Astrocyte (in vitro differentiated cells and primary cell): ENCODE measurements at regions not wholly inside any gene's neighbourhood (a gene's known extent, or its start where the extent isn't known, plus 50 kb on each side); places are given as distances from the start of the nearest gene placed in this dataset.

Source experiments
- DNase-seq: peaks from one replicate; pipeline ENCODE4 v3.0.0-alpha.2; 2010; ENCODE audit warnings: low read depth
- FAIRE-seq: peaks from 2 replicates; lab custom pipeline; 2011; peaks lifted over from hg19 to GRCh38; lab: Jason Lieb, UNC
- H2AFZ ChIP-seq: 2 replicates; pipeline ENCODE4 v1.6.0; 2012; ENCODE audit warnings: low read depth, low read length, inconsistent platforms
- H3K27ac ChIP-seq: 2 replicates; pipeline ENCODE4 v1.5.1; 2011; ENCODE audit warnings: low read depth, low read length, inconsistent platforms
- H3K27me3 ChIP-seq: 2 replicates; pipeline ENCODE4 v1.6.0; 2011; ENCODE audit warnings: low read length, inconsistent platforms; ENCODE audit not compliant: insufficient read depth
- H3K36me3 ChIP-seq: 2 replicates; pipeline ENCODE4 v1.5.1; 2011; ENCODE audit warnings: low read length, inconsistent platforms; ENCODE audit not compliant: insufficient read depth
- H3K4me1 ChIP-seq: 2 replicates; pipeline ENCODE4 v1.5.1; 2011; ENCODE audit warnings: low read length, inconsistent platforms; ENCODE audit not compliant: insufficient read depth
- H3K4me2 ChIP-seq: 2 replicates; pipeline ENCODE4 v1.6.0; 2012; ENCODE audit warnings: low read length, inconsistent platforms
- H3K4me3 ChIP-seq: 2 replicates; pipeline ENCODE4 v1.5.1; 2011; ENCODE audit warnings: low read depth, mild to moderate bottlenecking, low read length, inconsistent platforms; ENCODE audit not compliant: insufficient read depth
- H3K79me2 ChIP-seq: 2 replicates; pipeline ENCODE4 v1.6.0; 2012; ENCODE audit warnings: mild to moderate bottlenecking, low read length, inconsistent platforms; ENCODE audit not compliant: insufficient read depth
- H3K9ac ChIP-seq: 2 replicates; pipeline ENCODE4 v1.6.0; 2012; ENCODE audit warnings: mild to moderate bottlenecking, low read length, inconsistent platforms
- H3K9me3 ChIP-seq: 2 replicates; pipeline ENCODE4 v1.5.1; 2012; ENCODE audit warnings: low read depth, mild to moderate bottlenecking, low read length, inconsistent platforms; ENCODE audit not compliant: insufficient read depth
- H4K20me1 ChIP-seq: 2 replicates; pipeline ENCODE4 v1.6.0; 2012; ENCODE audit warnings: low read length, inconsistent platforms; ENCODE audit not compliant: insufficient read depth
- H3K27ac Mint-ChIP-seq: one replicate; pipeline ENCODE4 v1.8.0; 2021; ENCODE audit warnings: mild to moderate bottlenecking, mixed read lengths; ENCODE audit not compliant: unreplicated experiment
- H3K27me3 Mint-ChIP-seq: one replicate; pipeline ENCODE4 v1.8.0; 2021; ENCODE audit warnings: low read depth, mixed read lengths; ENCODE audit not compliant: unreplicated experiment
- H3K36me3 Mint-ChIP-seq: one replicate; pipeline ENCODE4 v1.8.0; 2021; ENCODE audit warnings: low read depth, mixed read lengths; ENCODE audit not compliant: unreplicated experiment
- H3K4me1 Mint-ChIP-seq: one replicate; pipeline ENCODE4 v1.8.0; 2021; ENCODE audit warnings: low read depth, mixed read lengths; ENCODE audit not compliant: unreplicated experiment
- H3K4me3 Mint-ChIP-seq: one replicate; pipeline ENCODE4 v1.8.0; 2021; ENCODE audit warnings: mild to moderate bottlenecking, moderate library complexity, mixed read lengths; ENCODE audit not compliant: unreplicated experiment
- H3K9me3 Mint-ChIP-seq: one replicate; pipeline ENCODE4 v1.8.0; 2021; ENCODE audit warnings: mild to moderate bottlenecking, mixed read lengths; ENCODE audit not compliant: unreplicated experiment
- EZH2 ChIP-seq: IDR thresholded peaks from 2 replicates; pipeline ENCODE4 v1.6.1; 2012; ENCODE audit warnings: mild to moderate bottlenecking, low read length, inconsistent platforms; ENCODE audit not compliant: insufficient read depth
- TF ChIP-seq, protein P1 (sequence below): IDR thresholded peaks from 2 replicates; pipeline ENCODE4 v1.5.1; 2011; ENCODE audit warnings: low read depth, mild to moderate bottlenecking, inconsistent platforms, low read length, moderate library complexity; ENCODE audit not compliant: insufficient read depth

- no peak for FAIRE-seq
Observed at GRCh38 chr5:35313291-35313690, 83.0 kb upstream of the PRLR start.

DNA sequence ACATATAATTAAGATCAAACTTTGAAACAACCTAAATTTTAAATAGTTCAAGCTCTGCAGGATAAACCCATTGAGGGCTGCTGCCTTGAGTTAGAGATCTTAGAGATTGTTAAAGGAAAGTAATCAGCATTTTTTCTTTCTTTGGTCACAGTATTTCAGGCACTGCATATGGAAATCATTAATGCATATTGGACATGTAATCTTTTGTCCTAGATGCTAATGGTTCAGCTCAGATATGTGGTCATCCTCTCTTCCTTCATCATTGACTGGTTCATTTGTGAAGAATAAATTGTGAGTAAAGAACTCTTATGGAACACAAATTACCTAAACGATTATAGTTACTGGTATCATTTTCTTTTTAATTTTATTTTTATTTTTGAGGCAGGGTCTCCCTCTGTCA is 82.0 kb upstream of the PRLR start:
- Histone ChIP-seq H3K79me2 (no peaks in the 10 kb centered on the region), H3K27ac (no peak overlapping the region), H4K20me1 (no peaks in the 10 kb centered on the region), H3K9ac (no peak overlapping the region), H3K27me3 (peaks cover 2% of the 10 kb centered on the region), H3K4me1 (peaks cover 6% of the 10 kb centered on the region), H3K4me3 (no peak overlapping the region), H3K9me3 (no peaks in the 10 kb centered on the region), H2AFZ (no peak overlapping the region), H3K36me3 (no peaks in the 10 kb centered on the region), H3K4me2 (no peak overlapping the region)
- H3K9me3 Mint-ChIP-seq, result no peaks in the 10 kb centered on the region
- H3K36me3 Mint-ChIP-seq, result peaks cover 3% of the 10 kb centered on the region
- no peak overlapping the region for H3K4me3 Mint-ChIP-seq
- no peak for FAIRE-seq
- TF ChIP-seq, protein P1, sequence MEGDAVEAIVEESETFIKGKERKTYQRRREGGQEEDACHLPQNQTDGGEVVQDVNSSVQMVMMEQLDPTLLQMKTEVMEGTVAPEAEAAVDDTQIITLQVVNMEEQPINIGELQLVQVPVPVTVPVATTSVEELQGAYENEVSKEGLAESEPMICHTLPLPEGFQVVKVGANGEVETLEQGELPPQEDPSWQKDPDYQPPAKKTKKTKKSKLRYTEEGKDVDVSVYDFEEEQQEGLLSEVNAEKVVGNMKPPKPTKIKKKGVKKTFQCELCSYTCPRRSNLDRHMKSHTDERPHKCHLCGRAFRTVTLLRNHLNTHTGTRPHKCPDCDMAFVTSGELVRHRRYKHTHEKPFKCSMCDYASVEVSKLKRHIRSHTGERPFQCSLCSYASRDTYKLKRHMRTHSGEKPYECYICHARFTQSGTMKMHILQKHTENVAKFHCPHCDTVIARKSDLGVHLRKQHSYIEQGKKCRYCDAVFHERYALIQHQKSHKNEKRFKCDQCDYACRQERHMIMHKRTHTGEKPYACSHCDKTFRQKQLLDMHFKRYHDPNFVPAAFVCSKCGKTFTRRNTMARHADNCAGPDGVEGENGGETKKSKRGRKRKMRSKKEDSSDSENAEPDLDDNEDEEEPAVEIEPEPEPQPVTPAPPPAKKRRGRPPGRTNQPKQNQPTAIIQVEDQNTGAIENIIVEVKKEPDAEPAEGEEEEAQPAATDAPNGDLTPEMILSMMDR, result no peak
- TF ChIP-seq EZH2, result no peak
- no peak overlapping the region for H3K27ac Mint-ChIP-seq
- no peaks in the 10 kb centered on the region for H3K27me3 Mint-ChIP-seq
- peaks cover 16% of the 10 kb centered on the region for H3K4me1 Mint-ChIP-seq
- no peak for DNase-seq

More at GRCh38 chr5:35313291-35313690, 83.0 kb upstream of the PRLR start:
- no peaks in the 10 kb centered on the region for H3K79me2 ChIP-seq
- no peaks in the 10 kb centered on the region for H3K9me3 ChIP-seq
- H3K27ac Mint-ChIP-seq, result no peak overlapping the region
- no peaks in the 10 kb centered on the region for H3K36me3 ChIP-seq
- H3K4me3 ChIP-seq, result no peak overlapping the region
- H3K9ac ChIP-seq, result no peak overlapping the region
- peak; percentile 72 for DNase-seq
- no peak overlapping the region for H3K4me3 Mint-ChIP-seq
- TF ChIP-seq, protein P1, result no peak
- no peak for TF ChIP-seq EZH2
- no peaks in the 10 kb centered on the region for H4K20me1 ChIP-seq
- peaks cover 16% of the 10 kb centered on the region for H3K4me1 Mint-ChIP-seq
- no peaks in the 10 kb centered on the region for H3K27me3 Mint-ChIP-seq
- peaks cover 6% of the 10 kb centered on the region for H3K4me1 ChIP-seq
- no peaks in the 10 kb centered on the region for H3K9me3 Mint-ChIP-seq
- H3K27me3 ChIP-seq, result peaks cover 2% of the 10 kb centered on the region
- no peak overlapping the region for H2AFZ ChIP-seq
- no peak overlapping the region for H3K27ac ChIP-seq
- H3K4me2 ChIP-seq, result no peak overlapping the region
- peaks cover 3% of the 10 kb centered on the region for H3K36me3 Mint-ChIP-seq

GRCh38 chr5:35309365-35310130 is 79.3 kb upstream of the PRLR start:
- Histone ChIP-seq H3K27me3 (peaks cover 2% of the 10 kb centered on the region), H3K4me3 (no peak overlapping the region), H3K4me1 (peaks cover 2% of the 10 kb centered on the region), H3K79me2 (no peaks in the 10 kb centered on the region), H3K27ac (no peak overlapping the region), H3K9ac (no peak overlapping the region), H3K9me3 (no peaks in the 10 kb centered on the region), H3K36me3 (no peaks in the 10 kb centered on the region), H2AFZ (no peak overlapping the region), H4K20me1 (no peaks in the 10 kb centered on the region), H3K4me2 (no peak overlapping the region)
- TF ChIP-seq EZH2, result no peak
- TF ChIP-seq, protein P1, result no peak
- Mint-ChIP-seq H3K27ac (no peak overlapping the region), H3K4me1 (peaks cover 6% of the 10 kb centered on the region), H3K36me3 (peaks cover 3% of the 10 kb centered on the region), H3K4me3 (no peak overlapping the region), H3K27me3 (no peaks in the 10 kb centered on the region), H3K9me3 (no peaks in the 10 kb centered on the region)
- DNase-seq (no peak), FAIRE-seq (no peak)
